GM19025 (cell line): ENCODE measurements at regions not wholly inside any gene's neighbourhood (a gene's known extent, or its start where the extent isn't known, plus 50 kb on each side); places are given as distances from the start of the nearest gene placed in this dataset.
A peak's percentile ranks its signal among the peaks of the same experiment; 100 is the strongest.

Experiments used
- ATAC-seq: cut with Tn5 transposase; IDR thresholded peaks from one replicate; pipeline ENCODE4 v1.9.1; 2021; ENCODE audit warnings: mild to moderate bottlenecking, low read depth, moderate library complexity; ENCODE audit not compliant: unreplicated experiment

DNA sequence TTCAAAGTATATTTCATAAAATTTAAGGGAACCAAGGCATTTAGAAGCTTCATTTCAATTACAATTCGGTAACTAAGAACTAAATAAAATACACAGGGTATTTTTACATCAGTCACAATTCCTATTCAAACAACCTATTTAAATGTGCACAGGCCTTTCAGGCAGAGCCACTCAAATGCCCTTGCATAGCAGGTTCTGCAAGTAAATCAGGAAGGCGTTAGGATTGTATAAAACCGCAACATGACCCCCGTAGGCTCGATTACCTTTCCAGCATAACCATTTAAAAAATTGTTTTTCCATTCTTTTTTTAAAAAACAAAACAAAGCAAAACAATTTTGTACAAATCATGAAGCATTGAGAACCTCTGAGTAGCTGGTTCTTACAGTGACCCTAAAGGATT lies 289.9 kb upstream of the SP8 start:
- no peak for ATAC-seq

DNA sequence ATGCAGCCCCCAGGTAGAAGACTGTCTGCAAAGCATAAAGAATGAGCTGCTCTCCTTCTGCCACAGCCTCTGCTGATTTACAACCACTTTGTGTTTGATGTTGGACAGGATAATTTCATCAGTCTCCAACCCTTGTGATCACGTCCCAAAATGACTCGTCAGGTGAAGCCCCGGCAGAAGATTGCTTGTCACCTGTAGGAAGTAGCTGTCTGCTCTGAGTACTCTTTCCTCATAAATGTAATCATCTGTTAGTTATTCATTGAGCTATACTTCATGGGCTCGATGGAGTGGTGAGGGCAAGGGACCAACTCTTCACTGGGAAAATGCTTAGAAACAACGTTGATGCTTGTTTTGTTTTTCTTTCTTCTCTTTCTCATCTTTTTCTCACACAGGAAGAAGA lies 290.9 kb upstream of the SP8 start:
- no peak for ATAC-seq

DNA sequence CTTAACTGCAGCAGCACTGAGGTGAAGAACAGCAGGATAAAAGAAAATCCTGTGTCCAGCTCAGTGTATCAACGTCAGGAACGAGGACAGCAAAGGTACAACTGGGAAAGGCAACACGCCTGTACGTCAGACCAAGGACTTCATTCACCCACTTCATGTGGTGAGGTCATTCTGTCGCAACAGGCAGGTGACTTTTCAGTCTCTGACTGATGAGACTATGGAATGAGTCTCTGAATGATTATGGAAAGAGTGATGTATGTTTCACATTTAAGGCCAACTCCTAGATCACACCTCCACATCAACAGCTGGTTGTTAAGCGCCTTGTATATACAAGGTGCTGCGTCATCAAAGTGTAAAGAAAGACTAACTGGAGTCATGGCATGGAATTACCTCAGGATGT lies 297.6 kb upstream of the SP8 start:
- ATAC-seq: no peak

DNA sequence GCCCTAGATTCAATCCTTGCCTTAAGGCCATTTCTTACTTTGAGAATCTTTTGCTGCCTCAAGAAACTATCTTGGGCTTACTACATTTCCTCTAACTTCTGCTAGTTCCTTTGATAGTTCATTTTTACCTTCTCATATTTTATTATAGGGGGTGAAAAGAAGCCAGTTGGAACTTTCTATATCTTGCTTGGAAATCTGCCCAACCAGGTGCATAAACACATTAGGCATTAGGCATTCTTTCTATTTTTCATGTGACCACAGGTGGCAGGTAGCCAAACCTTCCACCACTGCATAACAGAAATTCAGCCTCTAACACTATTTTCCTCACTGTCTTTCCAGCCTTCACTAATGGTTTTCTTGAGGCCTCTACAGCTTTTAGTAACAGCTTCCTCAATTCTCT lies 300.0 kb upstream of the SP8 start:
- ATAC-seq: no peak

DNA sequence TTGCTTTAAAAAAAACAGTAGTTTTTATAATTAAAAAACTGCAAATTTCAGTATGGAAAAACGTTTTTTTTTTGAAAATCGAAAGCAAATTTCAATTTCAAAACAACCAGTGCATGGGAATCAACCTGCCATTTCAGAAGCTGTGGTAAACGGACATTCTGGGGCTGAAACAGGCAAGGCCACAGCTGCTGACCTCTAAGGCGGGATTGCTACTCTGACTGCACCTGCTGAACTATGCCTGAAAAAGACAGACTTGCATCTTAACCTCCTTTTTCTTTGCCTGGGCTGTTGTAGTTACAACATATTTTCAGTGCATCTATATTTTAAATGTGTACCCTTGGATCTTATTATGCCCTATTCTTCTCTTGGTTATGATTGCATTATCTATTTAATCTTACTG lies 303.0 kb upstream of the SP8 start:
- ATAC-seq: no peak

DNA sequence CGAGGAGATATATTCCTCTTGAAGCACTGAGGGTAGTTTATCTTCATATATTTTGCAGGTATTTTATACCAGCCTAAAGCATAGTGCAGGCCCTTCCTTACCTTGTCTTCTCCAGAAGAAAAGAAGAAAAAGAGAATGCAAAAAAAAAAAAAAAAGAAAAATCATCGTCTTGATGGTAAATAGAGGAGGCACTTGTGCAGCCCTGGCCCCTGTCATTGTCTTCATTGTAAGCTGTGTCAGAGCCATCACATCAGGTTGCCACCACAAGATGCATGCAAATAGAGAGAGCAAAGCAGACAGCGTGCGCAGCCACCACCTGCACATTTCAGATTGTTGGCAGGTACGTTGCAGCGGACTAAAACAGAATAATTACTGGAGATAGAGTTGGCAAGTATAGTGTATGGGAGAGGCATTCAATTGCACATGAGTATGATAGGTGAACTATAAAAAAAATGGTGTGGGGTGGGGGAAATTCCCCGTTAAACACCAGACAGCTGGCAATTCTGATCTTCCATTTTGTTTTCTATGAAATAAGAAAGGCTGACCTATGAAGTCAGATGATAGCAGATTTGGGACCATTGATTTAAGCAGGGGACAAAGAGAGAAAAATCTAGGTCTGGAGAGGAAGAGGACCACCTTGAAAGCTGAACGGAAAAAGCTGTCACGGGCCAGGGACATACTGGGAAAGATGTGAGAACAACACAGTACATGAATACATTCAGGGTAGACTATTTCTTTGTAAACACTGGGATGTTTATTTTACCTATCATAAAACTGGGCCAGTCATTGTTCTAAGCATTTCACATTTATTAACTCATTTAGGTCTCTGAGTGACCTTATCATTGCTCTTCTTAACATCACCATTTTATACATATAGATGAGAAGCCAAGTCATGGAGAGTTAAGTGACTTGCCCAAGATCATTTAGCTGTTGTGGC lies 306.3 kb upstream of the SP8 start:
- ATAC-seq: no peak

DNA sequence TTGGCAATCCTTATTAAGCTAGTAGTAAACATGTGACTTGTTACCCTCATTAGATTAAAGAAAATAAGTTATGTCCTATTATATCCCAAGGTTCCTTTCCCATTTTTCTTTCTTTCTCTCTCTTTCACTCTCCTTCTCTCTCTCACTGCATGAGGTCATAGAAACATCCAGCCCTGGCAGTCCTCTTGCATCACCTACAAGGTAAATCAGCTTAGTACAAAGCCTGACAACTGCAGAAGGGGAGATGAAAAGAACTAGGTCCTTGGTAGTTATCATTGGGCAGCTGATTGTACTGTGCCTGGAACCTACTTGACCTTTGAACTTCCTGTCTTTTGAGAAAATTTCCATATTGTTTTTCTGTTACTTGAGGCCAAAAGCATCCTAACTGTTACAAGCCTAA lies 307.9 kb upstream of the SP8 start:
- ATAC-seq: no peak

DNA sequence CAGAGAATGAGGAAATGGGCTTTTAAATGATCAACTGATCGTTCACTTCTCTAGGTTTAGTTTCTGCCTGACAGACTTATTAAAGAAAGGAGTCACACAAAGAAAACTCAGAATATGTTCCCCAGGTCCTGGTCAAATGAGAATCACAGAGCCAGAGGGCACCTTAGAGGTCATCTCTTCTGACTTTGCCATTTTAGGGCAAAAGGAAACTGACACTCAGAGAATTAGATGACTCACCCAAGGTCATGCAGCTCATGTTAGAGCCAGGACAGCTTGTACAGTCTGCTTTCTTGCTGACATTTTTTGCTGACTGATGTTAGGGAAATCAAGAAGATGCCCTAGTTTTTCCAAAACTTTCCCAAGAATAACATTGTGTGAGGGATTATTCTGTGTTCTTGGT lies 312.7 kb upstream of the SP8 start:
- peak; percentile 84 for ATAC-seq

DNA sequence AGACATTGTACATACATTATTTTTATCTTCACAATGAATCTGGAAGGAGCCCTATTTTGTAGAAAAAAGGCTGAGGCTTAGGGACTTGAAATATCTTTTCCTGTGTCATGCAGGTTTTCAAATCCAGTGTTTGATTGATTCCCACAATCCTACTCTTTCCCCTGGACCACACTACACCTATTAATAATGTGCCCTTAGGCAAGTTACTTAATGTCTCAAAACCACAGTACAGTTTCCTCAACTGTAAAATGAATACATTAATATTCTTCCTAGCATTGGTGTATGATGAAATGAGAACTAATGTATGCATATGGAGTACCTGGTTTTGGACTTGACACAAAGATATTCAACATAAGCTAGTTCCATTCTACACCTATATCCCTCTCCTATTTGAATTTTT lies 313.3 kb upstream of the SP8 start:
- no peak for ATAC-seq

DNA sequence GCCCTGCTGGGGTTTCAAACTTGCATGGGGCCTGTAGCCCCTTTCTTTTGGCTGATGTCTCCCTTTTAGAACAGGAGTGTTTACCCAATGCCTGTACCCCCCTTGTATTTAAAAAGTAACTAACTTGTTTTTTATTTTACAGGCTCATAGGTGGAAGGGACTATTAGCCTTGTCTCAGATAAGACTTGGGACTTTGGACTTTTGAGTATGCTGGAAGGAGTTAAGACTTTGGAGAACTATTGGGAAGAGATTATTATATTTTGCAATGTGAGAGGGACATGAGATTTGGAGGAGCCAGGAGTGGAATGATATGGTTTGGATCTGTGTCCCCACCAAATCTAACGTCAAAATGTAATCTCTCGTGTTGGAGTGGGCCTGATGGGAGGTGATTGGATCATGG lies 314.9 kb upstream of the SP8 start:
- ATAC-seq: no peak

DNA sequence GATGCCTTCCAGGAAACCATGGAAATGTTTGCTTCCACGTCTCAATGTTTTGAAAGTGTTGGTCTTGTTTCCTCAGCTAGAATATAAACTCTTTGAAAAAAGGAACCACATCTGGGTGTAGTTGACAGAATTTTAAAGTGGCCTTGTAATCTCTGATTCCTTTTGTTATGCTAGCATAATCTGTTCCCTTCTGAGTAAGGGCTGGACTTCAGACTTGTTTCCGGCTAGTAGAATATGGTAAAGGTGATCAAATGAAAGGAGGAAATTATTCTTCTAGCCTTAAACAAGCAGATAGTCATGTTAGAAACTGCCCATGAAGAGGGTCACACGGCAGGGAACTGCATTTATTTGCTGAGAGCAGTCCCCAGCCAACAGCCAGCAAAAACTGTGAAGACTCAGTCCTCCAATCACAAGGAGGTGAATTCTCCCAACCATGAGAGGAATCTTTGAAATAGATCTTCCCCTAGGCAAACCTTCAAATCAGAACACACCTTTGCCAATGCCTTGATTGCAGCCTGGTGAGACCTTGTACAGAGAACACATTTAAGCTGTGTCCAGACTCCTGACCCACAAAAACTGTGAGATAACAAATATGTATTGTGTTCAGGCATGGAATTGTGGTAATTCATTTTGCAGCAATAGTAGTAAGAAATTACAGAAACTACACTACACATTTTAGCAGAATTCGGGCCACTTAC lies 316.9 kb upstream of the SP8 start:
- no peak for ATAC-seq

DNA sequence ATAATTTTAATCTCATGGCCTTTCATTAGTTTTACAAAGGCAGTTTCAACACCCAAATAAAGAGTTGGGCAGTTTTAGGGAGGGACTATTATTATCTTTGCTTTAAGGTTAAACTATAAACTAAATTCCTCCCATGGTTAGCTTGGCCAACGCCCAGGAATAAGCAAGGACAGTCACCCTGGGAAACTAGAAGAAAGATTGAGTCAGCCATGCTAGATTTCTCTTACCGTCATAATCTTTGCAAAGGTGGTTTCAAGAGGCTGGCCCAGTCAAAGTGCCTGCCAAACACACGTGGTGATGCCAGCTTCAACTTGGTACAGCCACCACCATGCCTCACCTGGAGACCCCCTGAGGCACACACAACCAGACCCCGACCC lies 317.4 kb upstream of the SP8 start:
- no peak for ATAC-seq

DNA sequence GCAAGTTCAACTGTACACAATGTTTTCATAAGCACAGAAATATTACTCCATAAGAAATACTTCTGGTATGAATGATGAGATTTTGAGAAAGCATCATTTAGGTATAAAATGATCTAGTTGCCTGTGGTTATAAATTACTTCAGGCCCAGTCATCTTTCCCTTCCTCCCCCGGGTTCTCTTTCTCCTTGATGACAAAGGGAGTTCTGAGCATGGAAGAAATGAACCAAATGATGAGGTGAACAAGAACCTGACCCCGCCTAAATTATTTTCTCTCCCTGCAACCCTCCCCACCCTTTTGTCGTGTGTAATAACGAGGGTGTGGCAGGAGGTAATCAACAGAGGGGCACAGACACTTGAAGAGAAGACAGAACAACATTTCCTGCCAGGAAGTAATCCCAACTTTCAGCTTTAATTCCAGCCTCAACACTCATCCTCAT lies 319.6 kb upstream of the SP8 start:
- no peak for ATAC-seq

DNA sequence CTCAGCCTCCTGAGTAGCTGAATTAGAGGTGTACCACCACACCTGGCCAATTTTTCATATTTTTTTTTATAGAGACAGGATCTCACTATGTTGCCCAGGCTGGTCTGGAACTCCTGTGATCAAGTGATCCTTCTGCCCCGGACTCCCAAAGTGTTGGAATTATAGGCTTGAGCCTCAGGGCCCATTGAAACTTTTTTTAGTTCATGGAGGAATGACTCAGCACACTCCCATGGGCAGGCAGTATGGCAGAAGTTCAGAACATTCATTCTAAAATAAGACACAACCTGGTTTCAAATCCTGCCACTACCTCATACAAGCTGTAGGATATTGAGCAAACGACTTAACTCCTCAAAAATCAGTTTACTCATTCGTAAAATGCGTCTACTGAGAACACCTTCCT lies 320.4 kb upstream of the SP8 start:
- ATAC-seq: no peak

DNA sequence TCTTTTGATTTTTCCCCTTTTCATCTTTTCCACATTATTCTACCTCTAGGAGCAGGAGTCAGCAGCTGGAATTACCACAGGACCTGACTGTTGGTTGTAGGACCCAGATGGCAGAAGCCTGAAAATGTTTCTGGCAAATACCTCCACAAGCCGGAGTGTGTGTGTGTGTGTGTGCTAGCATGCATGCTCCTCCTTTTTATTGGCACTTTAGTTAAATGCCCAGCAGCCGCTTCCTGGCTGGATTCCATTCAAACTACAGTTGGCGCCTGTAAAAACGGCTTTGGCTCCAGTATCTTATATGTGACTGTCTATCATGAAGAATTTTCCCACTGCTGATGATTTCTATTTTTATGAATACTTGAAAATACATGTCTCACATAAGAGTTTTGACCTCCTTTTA lies 319.7 kb upstream of the SP4 start:
- ATAC-seq: no peak

DNA sequence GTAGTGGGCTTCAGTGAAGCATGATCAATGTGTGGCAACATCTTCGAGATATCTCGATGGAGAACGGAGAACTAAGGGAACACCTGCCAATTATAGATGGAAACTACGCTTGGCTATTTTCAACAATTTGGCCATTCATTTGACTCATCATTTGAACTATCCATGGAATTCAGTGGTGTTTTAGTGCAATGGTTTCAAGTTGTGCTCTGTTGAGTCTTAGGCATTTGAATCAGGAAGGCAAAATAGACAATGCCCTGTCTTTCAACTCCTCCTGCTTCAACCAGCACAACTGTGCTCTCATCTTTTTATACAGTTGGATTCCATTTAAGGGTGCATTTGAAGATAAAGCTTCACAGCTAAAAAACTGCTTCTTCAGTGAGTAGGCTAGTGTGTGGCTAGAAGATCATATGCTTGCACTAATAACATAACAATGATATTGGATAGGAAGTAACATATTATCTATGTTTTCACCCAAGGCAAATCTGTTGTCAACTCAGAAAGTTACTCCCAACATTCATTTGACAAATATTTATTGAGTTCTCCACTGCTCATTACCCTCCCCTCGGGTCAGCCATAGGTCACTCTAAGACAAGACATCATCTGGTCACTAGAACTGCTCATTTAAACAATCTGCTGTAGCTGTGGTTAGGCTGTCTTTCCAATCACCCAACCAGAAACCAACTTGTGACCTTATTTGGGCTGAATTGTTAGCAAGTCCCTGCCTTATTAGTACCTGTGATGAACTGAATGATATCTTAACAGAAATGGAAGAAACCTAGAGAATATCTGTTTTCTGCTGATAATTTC lies 314.1 kb upstream of the SP4 start:
- peak; percentile 60 for ATAC-seq

DNA sequence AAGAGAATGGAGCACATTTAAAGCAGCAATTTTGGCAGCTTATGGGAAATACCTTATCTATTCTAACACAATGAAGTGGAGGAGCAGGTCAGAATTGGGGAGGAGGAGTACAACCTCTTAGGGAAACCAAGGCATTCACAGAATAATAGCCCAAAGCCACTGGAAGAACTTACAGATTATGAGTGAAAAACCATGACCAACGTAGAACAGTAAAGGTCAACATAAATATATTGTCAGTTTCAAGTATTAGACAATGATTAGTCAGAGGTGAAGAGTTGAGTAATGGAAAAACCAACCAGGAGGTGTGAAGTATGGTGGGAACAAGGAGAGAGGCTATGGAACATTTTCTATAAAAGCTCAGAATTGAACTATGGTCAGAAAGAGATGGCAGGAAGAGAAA lies 304.3 kb upstream of the SP4 start:
- ATAC-seq: no peak

DNA sequence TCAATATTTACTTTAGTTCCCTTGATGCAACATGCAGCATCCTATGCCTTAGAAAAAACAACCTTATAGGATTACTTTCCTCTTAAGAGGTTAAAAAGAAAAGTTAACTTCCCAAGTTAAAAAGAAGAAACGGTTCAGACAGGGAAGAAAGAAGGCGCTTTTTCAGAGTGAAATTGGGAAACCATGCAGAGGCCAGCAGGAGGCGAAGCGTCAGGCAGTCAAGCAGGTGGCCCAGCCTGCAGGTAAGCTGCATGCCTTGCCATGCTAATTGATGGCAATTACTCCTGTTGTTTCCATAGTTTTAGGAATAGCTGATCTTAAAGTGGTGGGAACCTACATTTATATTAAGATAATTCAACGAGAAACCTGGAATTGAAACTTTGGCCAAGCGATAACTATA lies 302.6 kb upstream of the SP4 start:
- no peak for ATAC-seq

DNA sequence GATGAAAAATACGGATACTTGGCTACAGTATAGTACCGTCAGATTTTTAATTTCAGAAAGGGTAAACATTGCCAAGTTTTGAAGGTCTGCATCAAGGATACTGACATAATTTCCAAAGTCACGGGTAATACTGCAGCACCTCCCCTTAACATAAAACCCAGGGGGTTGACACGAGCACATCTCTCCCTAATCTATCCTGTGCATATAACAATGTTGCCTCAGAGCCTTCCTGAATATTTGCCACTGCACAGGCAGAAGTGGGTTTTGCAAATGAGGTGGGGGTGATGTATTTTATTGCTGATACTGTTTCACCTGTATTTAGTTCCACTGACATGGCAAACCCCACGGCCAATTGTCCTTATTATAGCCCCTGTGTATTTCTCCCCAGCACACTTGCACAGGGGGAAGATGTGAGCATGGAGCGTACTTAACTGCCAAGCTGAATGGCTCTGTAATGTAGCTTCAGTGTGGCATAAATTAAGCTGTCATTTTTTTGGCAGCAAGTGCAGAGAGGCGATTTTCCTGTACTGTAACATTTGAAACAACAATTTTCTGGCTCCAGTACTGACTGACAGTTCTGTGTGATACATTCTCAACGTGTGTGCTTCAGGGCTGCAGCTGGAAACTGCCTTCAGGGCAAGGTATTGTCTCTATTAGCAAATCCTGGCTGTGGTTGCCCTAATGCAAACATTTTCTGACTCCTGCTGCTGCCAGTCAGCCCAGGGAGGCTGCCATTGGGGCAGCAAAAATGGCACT lies 299.6 kb upstream of the SP4 start:
- no peak for ATAC-seq

DNA sequence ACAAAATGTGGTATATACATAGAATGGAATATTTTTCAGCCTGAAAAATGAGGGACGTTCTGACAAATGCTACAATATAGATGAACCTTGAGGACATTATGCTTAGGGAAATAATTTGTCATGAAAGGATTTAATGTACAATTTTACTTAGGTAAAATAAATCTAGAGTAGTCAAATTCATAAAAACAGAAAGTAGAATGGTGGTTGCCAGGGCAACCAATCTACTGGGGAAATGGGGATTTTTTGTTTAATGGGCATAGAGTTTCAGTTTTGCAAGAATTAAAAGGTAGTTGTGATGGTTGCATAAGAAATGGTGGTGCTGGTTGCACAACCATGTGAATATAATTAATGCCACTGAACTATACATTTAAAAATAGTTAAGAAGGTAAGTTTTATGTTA lies 296.0 kb upstream of the SP4 start:
- no peak for ATAC-seq

DNA sequence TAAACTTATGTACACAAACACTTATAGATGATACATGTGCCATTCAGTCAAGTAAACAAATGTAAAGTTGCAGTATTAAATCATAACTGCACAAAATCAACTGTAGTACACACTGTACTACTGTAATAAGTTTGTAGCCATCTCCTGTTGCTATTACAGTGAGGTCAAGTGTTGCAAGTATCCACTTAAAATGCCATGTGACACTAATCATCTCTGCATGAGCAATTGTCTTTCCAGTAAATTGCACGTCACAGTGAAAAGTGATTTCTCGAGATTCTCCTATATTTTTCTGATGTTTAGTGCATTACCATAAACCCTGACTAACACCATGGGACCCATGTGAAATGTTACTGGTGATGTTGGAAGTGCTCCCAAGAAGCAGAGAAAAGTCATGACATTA lies 293.3 kb upstream of the SP4 start:
- ATAC-seq: no peak
